ENCODE measurements at regions not wholly inside any gene's neighbourhood (a gene's known extent, or its start where the extent isn't known, plus 50 kb on each side); places are given as distances from the start of the nearest gene placed in this dataset.

- DNase-seq: no peak
These were observed 465.3 kb upstream of the TBX3 start for GRCh38 chr12:115149279-115149678.

GRCh38 chr12:115147916-115148315 is 463.9 kb upstream of the TBX3 start:
- DNase-seq: no peak

- no peak for DNase-seq
These were observed 462.5 kb upstream of the TBX3 start for GRCh38 chr12:115146453-115146852.

- no peak for DNase-seq
These were observed 460.4 kb upstream of the TBX3 start for GRCh38 chr12:115144425-115144824.

- DNase-seq: no peak
These were observed 457.1 kb upstream of the TBX3 start for GRCh38 chr12:115140981-115141655.

GRCh38 chr12:115137812-115138521 is 454.0 kb upstream of the TBX3 start:
- no peak for DNase-seq

- DNase-seq: no peak
These were observed 451.8 kb upstream of the TBX3 start for GRCh38 chr12:115135800-115136211.

- no peak for DNase-seq
These were observed 450.3 kb upstream of the TBX3 start for GRCh38 chr12:115134298-115134697.

- DNase-seq: no peak
These were observed 448.9 kb upstream of the TBX3 start for GRCh38 chr12:115132905-115133304.

- no peak for DNase-seq
These were observed 448.2 kb upstream of the TBX3 start for GRCh38 chr12:115132145-115132544.

GRCh38 chr12:115129727-115130126 is 445.8 kb upstream of the TBX3 start:
- DNase-seq: no peak

GRCh38 chr12:115121053-115121452 is 437.1 kb upstream of the TBX3 start:
- no peak for DNase-seq

- no peak for DNase-seq
These were observed 434.3 kb upstream of the TBX3 start for GRCh38 chr12:115118177-115118724.

- no peak for DNase-seq
These were observed 430.2 kb upstream of the TBX3 start for GRCh38 chr12:115114140-115114539.

- DNase-seq: no peak
These were observed 425.9 kb upstream of the TBX3 start for GRCh38 chr12:115109863-115110262.

- no peak for DNase-seq
These were observed 424.4 kb upstream of the TBX3 start for GRCh38 chr12:115108129-115109100.

- DNase-seq: no peak
These were observed 420.2 kb upstream of the TBX3 start for GRCh38 chr12:115103884-115104883.

GRCh38 chr12:115102450-115102849 is 418.5 kb upstream of the TBX3 start:
- no peak for DNase-seq

- DNase-seq: no peak
These were observed 417.5 kb upstream of the TBX3 start for GRCh38 chr12:115101520-115101919.

GRCh38 chr12:115097416-115097815 is 413.4 kb upstream of the TBX3 start:
- no peak for DNase-seq

GRCh38 chr12:115096588-115097397 is 412.8 kb upstream of the TBX3 start:
- DNase-seq: no peak

Data from CD4-positive, alpha-beta T cell treated with Interferon gamma for 1 hour (primary cell).